ENCODE measurements at regions not wholly inside any gene's neighbourhood (a gene's known extent, or its start where the extent isn't known, plus 50 kb on each side); places are given as distances from the start of the nearest gene placed in this dataset.
A peak's percentile ranks its signal among the peaks of the same experiment; 100 is the strongest.
"Not testable (repeated sequence)": the region's sequence is repeated elsewhere in the genome, so short reads cannot be mapped to it uniquely, and the experiment has no call there.

DNA sequence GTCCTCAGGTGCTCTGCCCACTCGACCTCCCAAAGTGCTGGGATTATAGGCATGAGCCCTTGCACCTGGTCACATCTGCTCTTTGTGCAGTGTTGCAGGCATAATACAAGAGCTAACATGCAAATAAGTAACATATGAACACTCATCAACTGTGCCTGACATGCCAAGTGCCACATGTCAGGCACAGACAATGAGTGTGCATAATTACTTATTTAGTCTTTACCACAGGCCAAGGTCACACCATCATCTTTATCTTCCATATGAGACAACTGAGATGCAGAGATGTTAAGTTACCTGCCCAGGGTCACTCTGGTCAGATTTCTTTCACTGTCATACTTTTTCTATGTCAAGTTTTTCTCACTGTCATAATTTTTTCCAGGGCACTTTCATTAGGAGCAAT is 126.1 kb downstream of the PPIAL4G start:
- no peak for DNase-seq (ENCODE audit: low spot score)

DNA sequence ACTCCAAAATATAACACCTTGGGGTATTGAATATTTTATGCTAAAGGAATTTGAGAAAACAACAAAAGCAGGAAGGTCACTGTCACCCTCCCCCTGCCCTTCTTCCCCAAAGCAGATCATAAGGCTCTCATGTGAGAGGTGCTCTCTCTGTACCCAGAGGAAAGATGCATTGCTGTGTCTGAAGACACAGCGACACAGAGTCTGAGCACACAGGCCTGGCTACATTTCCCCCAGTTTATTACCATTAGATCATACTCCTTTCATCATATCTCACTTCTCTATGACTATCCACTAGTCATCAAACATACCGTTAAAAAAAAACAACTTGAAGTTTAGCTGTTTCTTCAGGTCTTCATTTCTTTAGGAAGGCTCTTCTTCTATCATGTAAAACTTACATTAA is 127.1 kb downstream of the PPIAL4G start:
- DNase-seq (ENCODE audit: low spot score) = no peak

DNA sequence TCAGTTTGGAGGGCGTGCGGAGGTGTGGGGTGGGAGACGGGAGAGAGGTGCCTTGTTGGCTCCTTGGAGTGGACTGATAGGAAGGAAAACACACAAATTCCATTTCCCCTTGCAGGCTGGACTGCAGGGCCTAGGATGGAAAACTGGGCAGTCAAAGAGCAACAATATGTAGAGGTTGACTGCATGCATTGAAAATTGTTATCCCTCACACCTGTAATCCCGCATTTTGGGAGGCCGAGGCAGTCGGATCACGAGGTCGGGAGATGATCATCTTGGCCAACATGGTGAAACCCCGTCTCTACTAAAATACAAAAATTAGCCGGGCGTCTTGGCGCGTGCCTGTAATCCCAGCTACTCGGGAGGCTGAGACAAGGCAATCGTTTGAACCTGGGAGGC is 128.2 kb downstream of the PPIAL4G start:
- DNase-seq (ENCODE audit: low spot score) = no peak

DNA sequence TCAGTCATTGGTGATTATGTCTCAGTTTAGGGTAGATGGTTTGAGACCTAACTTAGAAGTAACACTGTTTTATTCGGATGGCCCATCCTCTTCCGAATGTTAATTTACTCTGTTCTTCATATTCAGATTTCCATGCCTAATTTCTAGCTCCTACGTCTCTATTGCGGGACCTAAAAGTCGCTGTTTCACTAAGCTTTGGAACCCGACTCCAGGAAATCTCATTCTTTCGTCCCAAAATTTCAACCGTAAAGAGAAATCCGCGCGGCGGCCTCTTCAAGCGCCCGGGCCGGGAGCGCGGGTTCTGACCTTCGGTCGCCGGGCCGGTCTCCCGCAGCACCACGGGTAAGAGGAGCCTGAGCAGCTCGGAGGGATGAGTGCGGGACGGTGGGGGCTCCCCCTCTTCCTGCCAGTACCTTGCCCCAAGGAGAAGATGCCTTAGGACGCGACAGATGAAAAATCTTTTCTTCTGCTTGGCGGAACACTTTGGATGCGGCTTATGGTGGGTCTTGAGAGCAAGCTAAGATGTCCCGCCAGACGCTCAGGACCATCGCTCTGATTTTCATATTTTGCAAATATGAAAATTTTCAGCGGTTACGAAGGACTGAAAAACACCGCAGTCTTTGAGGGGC is 128.7 kb downstream of the PPIAL4G start:
- no peak for DNase-seq (ENCODE audit: low spot score)

DNA sequence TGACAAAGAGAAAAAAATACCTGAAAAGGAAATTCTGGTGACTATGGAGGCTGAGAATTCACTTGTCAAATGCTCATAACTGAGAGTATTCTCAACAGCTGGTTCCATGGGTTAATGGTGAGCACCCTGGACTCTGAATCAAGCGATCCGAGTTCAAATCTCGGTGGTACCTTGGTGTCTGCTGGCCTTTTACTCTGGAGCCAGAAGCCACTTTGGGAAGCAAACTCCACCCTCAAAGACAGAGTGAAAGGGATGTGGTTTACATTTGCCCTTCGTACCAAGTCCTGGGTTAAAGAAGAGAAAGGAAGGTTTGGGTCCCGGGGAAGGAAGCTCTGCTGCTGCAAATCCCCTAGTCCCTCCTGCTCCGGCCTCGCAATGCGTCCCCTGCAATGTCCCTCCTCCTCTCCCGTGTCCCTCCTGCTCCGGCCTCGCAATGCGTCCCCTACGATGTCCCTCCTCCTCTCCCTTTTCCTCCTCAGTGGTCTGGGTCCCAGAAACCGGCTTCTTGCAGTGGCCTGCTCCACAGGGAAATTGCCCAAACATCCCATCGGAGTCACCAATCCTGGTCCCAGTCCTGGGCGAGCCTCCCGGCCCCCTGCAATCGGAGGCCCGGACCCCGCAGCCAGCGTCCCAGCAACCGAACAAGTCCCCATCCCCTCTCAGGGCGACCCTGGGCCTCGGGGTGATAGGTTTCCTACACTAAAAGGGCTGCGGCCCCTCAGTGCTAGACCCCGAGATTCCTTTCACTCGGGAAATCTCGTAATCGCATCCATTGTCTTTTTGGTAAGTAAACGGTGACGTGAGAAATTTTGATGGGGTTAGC is 129.4 kb downstream of the PPIAL4G start:
- DNase-seq (ENCODE audit: low spot score) = peak; percentile 61

DNA sequence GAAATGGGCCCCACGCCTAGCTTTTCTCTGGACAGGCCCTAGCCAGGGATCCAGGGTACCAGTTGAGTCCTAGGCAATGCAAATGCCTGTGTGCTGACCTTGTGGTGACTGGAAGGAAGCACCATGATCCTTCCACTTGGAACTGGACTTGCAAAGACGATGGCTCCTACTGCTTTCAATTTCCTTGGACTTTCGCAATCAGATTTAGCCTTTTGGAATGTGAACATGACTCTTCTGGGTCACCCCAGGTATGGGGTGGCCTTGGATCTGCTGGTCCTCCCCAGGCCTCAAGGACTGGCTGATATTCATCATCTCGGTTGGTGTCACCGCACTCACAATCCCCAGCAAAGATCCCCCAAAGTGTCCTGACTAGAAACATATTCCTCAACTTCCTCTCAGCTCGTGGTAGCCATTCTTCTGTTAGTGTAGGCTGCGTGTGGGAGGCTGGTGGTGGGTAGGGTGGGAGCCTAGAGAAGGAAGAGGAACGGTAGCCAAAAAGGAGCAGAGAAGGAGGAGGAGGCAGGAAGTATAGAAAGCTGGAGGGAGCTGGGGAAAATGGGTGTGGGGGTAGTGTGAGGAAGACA is 130.5 kb downstream of the PPIAL4G start:
- DNase-seq (ENCODE audit: low spot score) = no peak

DNA sequence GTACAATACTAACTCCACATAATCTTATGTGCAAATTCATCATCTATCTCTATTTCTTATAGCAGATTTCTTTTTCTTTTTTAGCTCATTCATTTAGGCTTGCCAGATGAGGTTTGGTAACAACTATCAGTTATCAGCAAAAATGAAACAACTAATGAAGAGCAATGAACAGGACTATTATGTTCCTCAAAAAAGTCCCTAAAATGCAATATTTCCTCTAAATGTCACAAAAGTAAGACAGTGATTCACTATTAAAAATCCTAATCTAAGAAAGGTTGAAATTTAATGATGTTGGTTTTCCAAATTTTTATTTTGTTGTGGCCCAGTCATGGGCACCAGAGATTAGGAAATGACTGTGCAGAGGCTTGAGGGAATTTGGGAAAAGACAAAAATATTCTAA is 135.3 kb downstream of the PPIAL4G start:
- DNase-seq (ENCODE audit: low spot score) = no peak

DNA sequence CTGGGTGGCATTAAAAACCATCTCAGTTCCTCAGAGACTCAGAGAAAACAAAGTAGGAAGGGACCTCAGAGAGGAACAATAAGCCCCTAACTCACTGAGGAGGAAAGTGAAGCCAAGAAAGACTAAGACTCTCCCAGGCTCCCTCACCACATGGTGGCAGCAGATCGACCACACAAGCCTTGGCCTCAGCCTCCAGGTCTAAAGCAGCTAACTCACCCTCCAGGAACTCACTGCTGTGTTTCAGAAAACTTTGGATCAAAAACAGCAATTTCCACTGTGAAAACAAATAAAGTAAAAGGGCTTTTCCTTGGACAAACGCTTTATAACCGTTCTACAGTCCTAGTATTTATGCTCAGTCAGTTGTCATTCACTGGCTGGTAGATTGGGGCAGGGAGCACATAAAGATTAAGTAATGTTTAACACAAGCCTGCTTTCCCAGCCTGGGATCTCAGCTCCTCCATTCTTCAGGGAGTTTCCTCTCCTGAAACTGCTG is 137.4 kb downstream of the PPIAL4G start:
- DNase-seq (ENCODE audit: low spot score) = peak; percentile 45

DNA sequence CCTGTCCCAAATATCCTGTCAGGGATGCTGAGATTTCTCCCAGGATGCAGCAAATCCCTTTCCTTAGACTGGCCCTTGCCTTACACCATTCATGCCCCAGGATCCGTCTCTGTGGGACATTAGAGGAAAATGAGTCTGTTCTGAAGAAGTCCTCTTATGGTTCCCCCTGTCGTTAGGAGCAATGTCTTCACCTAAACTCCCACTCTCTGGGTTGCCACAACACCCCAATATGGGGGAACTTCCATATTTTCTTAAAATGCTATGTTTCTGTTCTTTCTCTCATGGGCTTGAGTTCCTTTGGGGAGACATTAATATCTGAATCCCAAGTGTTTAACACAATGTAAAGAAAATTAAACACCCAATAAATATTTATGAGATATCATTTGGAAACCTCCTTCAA is 138.5 kb downstream of the PPIAL4G start:
- DNase-seq (ENCODE audit: low spot score) = not testable (repeated sequence)

DNA sequence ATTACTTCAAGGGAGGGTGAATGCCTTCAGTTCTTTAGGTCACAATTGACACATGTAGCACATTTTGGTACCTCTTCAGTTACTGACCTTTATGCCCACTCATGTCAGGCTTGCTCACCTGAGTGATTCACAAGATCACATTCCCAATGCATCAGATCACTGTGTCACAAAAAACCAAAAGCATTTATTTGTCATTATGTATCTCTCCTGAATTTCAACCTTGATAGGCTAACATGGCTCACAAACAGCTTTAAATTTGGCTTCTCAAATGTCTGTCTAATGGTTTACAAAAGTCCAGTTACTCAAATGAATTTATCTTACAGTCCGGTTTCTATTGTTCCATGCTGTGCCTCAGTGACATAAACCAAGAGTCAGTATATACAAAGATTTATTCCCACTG is 141.4 kb downstream of the PPIAL4G start:
- DNase-seq (ENCODE audit: low spot score) = not testable (repeated sequence)

DNA sequence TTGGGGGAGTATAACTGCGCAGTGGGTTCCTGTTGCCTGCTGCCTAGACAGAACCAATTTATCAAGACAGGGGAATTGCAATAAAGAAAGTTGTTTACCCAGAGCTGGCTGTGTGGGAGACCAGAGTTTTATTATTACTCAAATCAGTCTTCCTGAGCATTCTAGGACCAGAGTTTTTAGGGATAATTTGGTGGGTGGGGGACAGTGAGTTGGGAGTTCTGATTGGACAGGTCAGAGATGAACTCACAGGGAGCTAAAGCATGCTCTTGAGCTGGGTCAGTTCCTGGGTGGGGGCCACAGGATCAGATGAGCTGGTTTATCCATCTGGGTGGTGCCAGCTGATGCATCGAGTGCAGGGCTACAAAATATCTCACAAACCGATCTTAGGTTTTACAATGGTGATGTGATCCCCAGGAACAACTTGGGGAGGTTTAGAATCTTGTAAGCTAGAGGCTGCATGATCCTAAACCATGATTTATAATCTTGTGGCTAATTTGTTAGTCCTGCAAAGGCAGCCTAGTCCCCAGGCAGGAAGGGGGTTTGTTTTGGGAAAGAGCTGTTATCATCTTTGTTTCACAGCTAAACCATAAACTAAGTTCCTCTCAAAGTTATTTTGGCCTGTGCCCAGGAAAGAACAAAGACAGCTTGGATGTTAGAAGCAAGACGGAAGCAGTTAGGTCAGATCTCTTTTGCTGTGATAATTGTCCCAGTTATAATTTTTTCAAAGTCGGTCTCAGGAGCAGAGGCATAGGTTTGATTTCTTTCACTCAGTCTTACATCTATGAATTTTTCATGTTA is 146.8 kb downstream of the PPIAL4G start:
- not testable (repeated sequence) for DNase-seq (ENCODE audit: low spot score)

DNA sequence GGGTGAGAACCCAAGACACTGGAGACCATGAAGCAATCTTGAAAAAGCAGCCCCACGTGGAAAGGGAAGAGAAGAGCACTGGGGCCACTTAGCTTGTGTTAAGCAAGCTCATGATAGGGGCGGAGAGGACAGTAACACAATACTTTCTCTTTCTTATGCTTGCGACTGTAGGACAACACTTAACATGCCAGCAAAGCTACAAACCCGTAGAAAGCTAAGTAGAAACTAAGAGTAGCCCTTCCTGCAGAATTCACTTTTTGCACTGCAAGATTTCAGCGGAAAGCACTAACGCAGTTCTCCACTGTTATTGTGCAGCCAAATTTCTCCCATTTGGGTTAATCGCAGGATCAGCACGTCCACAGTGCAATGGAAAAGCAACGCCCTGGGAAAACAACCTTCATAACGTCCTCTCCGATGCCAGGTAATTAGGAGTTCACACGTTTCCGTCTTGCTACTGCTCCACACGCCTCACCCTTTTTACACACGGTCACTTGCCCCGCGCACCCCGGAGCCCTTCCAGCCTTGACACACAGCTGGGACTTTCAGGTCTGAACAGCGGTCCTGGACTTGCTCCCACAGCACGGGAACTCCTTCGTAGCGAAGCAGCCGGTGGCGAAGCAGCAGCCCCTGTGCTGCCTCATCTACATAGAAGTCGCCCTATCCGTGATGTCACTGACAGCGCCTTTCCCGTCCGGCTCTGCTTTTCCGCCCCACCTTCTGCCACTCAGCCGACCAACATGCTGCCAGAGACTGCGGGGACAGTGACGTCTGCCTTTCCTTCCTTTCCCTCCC is 148.6 kb downstream of the PPIAL4G start:
- peak; percentile 59 for DNase-seq (ENCODE audit: low spot score)

DNA sequence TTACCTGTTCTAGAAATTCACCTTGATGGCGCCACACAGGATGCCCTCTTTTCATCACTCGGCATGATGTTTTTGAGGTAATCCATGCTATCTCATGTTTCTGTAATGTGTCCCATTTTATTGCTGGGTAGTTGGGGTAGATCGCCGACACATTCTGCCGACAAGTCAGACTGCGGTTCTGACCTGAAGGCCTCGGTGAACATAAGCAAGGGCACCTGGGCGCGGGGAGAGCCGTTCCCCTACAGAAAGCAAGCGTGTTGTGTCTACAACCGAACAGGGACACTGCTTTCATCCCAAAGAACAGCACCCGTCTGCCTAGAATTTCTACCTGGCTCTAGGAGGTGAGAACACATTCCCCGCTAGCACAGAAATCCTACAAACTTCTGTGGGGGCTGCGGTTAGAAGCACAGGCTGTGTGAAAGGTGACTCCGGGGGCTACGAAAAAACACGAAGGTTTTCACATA is 149.2 kb downstream of the PPIAL4G start:
- DNase-seq (ENCODE audit: low spot score) = no peak

DNA sequence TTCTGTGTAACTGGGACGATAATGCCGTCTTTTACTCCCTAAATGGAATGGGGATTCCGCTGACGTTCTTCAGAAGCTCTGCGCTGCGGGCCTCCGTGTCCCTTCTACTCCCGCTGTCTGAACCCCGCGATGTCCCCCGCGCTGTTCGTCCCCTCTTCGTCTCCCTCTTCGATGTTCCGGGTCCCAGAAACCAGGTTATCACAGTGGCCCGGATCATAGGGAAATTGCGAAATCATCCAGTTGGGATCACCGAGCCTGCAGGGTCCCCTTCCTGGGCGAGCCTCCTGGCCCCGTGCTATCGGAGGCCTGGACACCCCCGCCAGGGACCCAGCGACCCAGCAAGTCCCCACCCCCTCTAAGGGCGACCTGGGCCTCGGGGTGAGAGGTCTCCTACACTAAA is 154.2 kb downstream of the PPIAL4G start:
- DNase-seq (ENCODE audit: low spot score) = no peak

DNA sequence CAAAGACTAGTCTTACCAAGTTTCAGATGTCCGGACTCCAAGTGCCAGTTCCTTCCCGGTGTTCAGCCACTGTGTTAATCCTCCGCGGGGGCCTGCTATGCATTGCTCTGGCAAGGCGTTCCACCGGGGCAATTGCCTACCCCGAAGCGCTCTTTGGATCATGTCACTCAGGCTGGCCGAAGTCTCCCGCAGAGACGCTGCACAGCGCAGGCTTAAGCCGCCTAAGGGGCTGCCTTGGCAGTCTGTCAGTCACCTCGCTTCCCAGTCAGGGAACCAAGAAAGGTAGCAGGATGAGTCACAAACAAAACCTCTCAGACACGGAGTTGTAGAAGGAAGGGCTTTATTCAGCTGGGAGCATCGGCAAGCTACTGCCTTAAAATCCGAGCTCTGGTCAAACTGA is 158.1 kb downstream of the PPIAL4G start:
- not testable (repeated sequence) for DNase-seq (ENCODE audit: low spot score)

DNA sequence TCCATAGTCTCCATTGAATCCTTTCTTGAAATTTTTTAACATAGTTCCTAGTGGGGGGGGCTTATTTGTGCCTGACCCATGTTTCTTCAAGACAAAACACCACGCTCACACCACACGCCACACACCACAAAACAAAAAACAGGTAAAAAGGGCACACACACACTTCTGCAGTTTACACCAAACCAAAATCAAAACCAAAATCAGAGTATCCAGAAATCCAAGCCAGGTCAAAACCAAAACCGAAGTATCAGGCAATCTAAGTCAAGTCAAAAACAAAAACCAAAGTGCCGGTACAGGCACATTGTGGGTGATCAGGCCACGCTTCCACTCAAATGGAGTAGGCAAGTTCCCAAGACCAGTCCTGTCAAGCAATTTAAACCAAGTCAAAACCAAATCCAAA is 158.6 kb downstream of the PPIAL4G start:
- DNase-seq (ENCODE audit: low spot score) = not testable (repeated sequence)

DNA sequence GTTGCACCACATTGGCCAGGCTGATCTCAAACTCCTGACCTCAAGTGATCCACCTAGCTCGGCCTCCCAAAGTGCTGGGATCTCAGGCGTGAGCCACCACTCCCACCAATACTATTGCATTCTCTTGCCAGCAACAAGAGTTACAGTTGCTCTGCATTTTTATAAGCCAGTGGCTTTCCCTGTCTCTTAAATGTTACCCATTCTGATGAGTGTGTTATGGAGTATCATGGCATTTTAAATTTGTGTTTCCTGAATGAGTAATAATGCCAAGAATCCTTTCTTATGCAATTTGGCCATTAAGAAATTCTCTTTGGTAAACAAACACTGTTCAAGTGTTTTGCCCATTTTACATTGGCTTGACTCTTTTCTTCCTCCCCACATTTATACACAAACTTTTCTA is 163.0 kb downstream of the PPIAL4G start:
- DNase-seq (ENCODE audit: low spot score) = not testable (repeated sequence)

DNA sequence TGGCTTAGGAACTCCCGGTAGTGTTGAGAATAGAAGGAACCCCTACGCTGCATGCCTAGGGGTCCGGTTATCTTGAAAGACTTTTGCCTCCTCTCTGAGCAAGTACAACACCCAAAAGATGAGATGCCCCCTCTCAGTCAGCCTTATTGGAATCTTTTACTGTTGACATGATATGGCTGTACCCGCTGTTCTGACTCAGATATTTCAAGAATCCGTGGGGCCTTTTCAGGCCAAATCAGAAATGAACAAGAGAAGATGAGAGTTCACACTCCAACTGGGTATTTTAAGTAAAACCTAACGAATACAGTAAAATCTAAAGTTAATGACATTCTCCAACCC is 164.2 kb downstream of the PPIAL4G start:
- DNase-seq (ENCODE audit: low spot score) = no peak

DNA sequence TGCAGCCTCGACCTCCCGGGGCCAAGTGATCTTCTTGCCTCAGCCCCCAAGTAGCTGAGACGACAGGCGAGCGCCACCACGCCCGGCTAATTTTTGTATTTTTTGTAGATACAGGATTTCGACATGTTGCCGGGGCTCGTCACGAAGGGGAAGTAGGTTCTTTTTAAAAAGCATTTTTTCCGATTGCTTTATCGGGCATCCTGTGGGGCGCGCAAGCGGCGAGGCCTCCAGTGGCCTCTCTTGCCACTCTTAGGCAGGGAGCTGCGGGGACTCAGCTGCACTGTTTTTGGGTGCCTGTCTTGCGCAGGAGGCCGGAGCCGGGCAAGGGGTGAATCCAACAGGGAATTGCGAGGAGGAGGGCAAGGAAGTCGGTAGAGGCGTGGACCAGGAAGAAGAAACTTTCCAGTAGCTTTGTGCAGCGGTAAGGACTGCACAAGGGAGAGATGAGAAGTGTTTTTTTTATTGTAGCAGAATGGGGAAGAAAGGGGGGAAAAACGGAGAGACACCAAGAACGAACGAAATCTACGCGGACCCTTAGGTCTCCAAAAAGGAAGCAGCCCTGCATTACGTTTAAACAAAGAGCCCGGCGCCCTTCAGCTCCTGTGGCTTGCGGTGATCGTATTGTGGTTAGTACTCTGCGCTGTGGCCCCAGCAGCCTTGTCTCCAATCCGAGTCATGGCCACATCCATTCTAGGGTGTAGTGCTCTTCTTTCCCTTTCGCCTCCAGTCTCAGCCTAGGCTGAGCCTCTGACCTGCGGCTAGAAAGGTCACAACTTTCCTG is 164.8 kb downstream of the PPIAL4G start:
- no peak for DNase-seq (ENCODE audit: low spot score)

DNA sequence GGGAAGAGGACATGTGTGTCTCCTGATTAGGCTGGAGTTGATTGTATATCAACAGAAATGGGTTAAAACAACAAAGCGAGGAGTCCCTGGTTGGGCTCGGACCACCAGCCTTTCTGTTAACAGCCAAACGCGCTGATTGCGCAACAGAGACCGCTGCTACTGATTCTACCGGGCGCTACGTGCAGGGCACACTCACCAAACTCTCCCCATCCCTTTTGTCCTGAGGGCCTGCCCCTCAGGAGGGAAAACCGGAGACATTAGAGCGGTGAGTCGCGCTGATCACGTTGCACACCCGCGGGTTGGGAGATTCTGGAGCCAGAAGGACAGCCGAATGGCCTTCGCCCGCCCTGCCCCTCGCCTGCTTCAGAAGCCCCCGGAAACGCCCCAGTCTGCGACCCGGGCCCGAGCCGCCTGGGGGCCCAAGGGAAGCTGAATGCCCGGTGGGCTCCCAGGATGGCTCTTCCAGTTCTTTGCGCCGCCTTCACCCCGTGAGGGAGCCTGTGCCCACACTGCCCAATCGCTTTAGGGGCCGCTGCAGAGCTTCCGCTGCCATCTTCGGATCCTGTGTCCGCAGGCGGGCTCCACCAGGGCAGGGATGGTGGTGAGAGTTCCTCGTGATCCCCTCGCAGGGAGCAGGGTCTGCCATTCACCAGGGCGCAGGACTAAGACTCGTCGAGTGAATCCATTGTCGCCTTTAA is 165.4 kb upstream of the NBPF11 start:
- DNase-seq (ENCODE audit: low spot score) = no peak

Data from AG08396 (cell line).